ENCODE measurements at regions not wholly inside any gene's neighbourhood (a gene's known extent, or its start where the extent isn't known, plus 50 kb on each side); places are given as distances from the start of the nearest gene placed in this dataset.

DNA sequence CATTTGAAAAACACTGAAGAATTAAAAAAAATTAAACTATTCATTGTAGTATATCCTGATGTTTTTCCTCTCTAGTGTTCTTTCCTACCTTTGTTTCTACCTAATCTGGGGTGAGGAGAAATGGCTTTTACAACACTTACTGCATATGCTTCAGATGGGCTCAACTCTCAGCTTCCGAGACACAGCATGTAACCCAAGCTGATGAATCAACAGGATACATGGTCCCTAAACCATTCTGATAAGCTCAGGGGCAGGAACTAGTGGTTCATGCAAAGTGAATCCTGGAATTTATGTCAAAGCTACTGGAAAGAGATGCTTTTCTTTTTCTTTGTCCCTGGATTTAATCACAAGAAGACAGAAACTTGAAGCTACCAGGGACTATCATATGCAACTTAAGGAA, 672.5 kb upstream of the RORB start:
- WGBS, 2 donors: 61 to 76% methylated on average over 1 of the region's 1 CpG
- no peaks in the 10 kb centered on the region for H3K36me3 ChIP-seq (ENCODE audit: control insufficient read depth in 1 of 2, insufficient read depth in 2 of 2, low read length in 1 of 2)
- no peak for DNase-seq
- no peak overlapping the region for H3K27ac ChIP-seq (ENCODE audit: low read depth in 1 of 2, low read length in 2 of 2)
- no peaks in the 10 kb centered on the region for H3K4me1 ChIP-seq (ENCODE audit: control insufficient read depth in 1 of 2, insufficient read depth in 2 of 2, low read length in 2 of 2)
- H3K4me3 ChIP-seq (ENCODE audit: low read length in 2 of 2): no peak overlapping the region
- no peaks in the 10 kb centered on the region for H3K27me3 ChIP-seq (ENCODE audit: control insufficient read depth in 1 of 2, insufficient read depth in 2 of 2, low read length in 1 of 2)
- no peaks in the 10 kb centered on the region for H3K9me3 ChIP-seq (ENCODE audit: control insufficient read depth, low read length)
- no peak for ATAC-seq (ENCODE audit: low FRiP score)
- intact Hi-C loops (cut with DNase I): no loop called here

DNA sequence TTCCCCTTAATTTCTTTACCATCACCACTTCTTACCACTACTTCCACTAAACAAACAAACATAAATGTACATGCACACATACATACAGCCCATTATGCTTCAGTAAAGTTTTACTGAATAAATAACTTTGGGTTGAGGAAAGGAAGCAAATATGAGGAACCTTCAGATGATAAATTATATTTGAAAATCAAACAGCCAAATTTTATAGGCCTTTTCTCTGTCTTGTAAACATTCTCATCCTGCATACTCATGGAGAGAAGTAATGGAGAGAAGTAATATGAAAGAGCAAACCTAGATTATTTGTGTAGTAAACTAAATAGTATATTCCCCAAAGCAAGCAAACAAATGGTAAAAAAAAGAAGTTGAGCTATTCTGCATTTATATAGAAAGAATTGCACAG, 658.3 kb upstream of the RORB start:
- no peak overlapping the region for H3K27ac ChIP-seq (ENCODE audit: low read depth in 1 of 2, low read length in 2 of 2)
- H3K9me3 ChIP-seq (ENCODE audit: control insufficient read depth, low read length): no peaks in the 10 kb centered on the region
- H3K27me3 ChIP-seq (ENCODE audit: control insufficient read depth in 1 of 2, insufficient read depth in 2 of 2, low read length in 1 of 2): no peaks in the 10 kb centered on the region
- no peaks in the 10 kb centered on the region for H3K36me3 ChIP-seq (ENCODE audit: control insufficient read depth in 1 of 2, insufficient read depth in 2 of 2, low read length in 1 of 2)
- H3K4me3 ChIP-seq (ENCODE audit: low read length in 2 of 2): no peak overlapping the region
- H3K4me1 ChIP-seq (ENCODE audit: control insufficient read depth in 1 of 2, insufficient read depth in 2 of 2, low read length in 2 of 2): no peaks in the 10 kb centered on the region
- ATAC-seq (ENCODE audit: low FRiP score): no peak
- intact Hi-C loops (cut with DNase I): no loop called here
- DNase-seq: no peak

DNA sequence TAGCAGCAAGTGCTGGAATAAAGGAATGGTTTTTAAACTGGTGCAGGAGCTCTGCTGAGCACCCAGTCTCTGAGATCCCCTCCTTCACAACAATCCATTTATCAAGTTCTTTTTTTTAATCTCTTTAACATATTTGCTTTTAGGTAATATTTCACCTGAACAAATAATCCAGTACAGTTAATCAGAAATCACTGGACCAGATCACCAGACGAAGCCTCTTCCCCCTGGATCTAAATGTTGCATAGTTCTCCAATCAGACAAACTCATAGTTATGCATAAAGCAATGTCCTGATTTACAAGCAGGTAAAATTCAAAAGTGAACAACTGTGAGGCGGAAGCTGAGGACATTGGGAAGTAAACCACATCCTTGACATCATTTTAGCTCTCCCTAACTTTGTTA, 657.7 kb upstream of the RORB start:
- no peak overlapping the region for H3K27ac ChIP-seq (ENCODE audit: low read depth in 1 of 2, low read length in 2 of 2)
- ATAC-seq (ENCODE audit: low FRiP score) (no peak), DNase-seq (no peak)
- WGBS, 2 donors: 84 to 85% methylated on average over 2 of the region's 2 CpGs
- no peaks in the 10 kb centered on the region for H3K4me1 ChIP-seq (ENCODE audit: control insufficient read depth in 1 of 2, insufficient read depth in 2 of 2, low read length in 2 of 2)
- H3K27me3 ChIP-seq (ENCODE audit: control insufficient read depth in 1 of 2, insufficient read depth in 2 of 2, low read length in 1 of 2): no peaks in the 10 kb centered on the region
- no peak overlapping the region for H3K4me3 ChIP-seq (ENCODE audit: low read length in 2 of 2)
- no peaks in the 10 kb centered on the region for H3K36me3 ChIP-seq (ENCODE audit: control insufficient read depth in 1 of 2, insufficient read depth in 2 of 2, low read length in 1 of 2)
- no peaks in the 10 kb centered on the region for H3K9me3 ChIP-seq (ENCODE audit: control insufficient read depth, low read length)
- intact Hi-C loops (cut with DNase I): no loop called here

DNA sequence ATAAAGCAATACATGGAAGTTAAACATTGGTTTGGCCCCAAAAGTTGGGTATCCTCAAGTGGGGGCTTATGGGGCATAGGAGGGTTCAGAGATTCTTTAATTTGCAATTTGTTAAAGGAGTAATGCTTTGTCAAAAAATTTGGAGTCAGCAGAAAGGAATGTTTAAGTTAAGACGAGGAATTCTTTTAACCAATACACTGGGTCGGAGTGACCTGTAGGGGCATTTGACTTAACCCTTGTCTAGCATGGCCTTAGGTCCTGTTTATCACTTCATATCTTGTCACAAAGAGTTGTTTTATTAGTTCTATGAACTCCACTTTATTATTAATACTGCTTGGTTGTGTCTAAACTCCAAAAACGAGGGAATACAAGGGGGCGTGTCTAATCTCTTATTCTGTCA, 656.1 kb upstream of the RORB start:
- H3K27me3 ChIP-seq (ENCODE audit: control insufficient read depth in 1 of 2, insufficient read depth in 2 of 2, low read length in 1 of 2): no peaks in the 10 kb centered on the region
- H3K9me3 ChIP-seq (ENCODE audit: control insufficient read depth, low read length): no peaks in the 10 kb centered on the region
- no peak overlapping the region for H3K4me3 ChIP-seq (ENCODE audit: low read length in 2 of 2)
- H3K27ac ChIP-seq (ENCODE audit: low read depth in 1 of 2, low read length in 2 of 2): no peak overlapping the region
- ATAC-seq (ENCODE audit: low FRiP score) (no peak), DNase-seq (no peak)
- WGBS, 2 donors: 43 to 58% methylated on average over 4 of the region's 4 CpGs
- intact Hi-C loops (cut with DNase I): no loop called here
- H3K4me1 ChIP-seq (ENCODE audit: control insufficient read depth in 1 of 2, insufficient read depth in 2 of 2, low read length in 2 of 2): no peaks in the 10 kb centered on the region
- no peaks in the 10 kb centered on the region for H3K36me3 ChIP-seq (ENCODE audit: control insufficient read depth in 1 of 2, insufficient read depth in 2 of 2, low read length in 1 of 2)

DNA sequence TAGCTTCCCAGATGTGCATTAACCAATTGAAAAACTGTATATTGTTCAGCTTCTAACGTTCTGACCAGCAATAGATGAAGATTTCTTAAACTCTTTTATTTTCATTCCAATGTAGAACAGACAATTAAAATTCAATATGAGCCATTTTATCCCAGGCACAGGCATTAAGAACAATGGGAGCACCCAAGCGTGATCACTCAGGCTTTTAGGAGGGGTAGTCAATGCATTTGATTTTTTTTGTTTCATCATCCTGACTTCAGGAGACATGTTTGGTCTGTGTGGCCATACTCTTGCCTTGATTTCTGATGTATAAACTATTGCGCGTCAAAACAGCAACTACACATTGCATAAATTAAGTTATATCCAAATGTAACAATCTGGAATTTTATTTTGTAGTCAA, 653.0 kb upstream of the RORB start:
- intact Hi-C loops (cut with DNase I): no loop called here
- Histone ChIP-seq H3K27ac (ENCODE audit: low read depth in 1 of 2, low read length in 2 of 2) (no peak overlapping the region), H3K36me3 (ENCODE audit: control insufficient read depth in 1 of 2, insufficient read depth in 2 of 2, low read length in 1 of 2) (no peaks in the 10 kb centered on the region), H3K27me3 (ENCODE audit: control insufficient read depth in 1 of 2, insufficient read depth in 2 of 2, low read length in 1 of 2) (no peaks in the 10 kb centered on the region), H3K4me3 (ENCODE audit: low read length in 2 of 2) (no peak overlapping the region), H3K9me3 (ENCODE audit: control insufficient read depth, low read length) (no peaks in the 10 kb centered on the region), H3K4me1 (ENCODE audit: control insufficient read depth in 1 of 2, insufficient read depth in 2 of 2, low read length in 2 of 2) (no peaks in the 10 kb centered on the region)
- DNase-seq: no peak
- WGBS, 2 donors: 77 to 86% methylated on average over 4 of the region's 4 CpGs
- no peak for ATAC-seq (ENCODE audit: low FRiP score)

DNA sequence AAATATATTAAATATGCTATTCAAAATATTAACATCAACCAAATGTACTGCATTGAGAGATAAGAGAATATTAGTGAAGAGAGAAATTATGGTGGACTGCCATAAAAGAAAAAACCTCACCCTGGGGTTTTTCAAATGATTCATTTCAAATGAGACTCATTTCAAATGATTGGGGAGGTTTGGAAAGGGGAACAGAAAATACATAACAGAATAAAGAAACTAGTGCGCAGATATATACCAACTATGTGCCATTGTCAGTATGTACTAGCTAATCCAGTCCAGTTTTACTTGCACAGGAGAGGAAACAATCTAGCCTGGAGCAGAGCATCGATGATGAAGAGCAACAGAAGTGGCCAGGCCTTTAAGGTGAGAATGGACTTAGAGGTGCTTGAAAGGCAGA, 651.6 kb upstream of the RORB start:
- Histone ChIP-seq H3K27ac (ENCODE audit: low read depth in 1 of 2, low read length in 2 of 2) (no peak overlapping the region), H3K9me3 (ENCODE audit: control insufficient read depth, low read length) (no peaks in the 10 kb centered on the region), H3K4me1 (ENCODE audit: control insufficient read depth in 1 of 2, insufficient read depth in 2 of 2, low read length in 2 of 2) (no peaks in the 10 kb centered on the region), H3K27me3 (ENCODE audit: control insufficient read depth in 1 of 2, insufficient read depth in 2 of 2, low read length in 1 of 2) (no peaks in the 10 kb centered on the region), H3K36me3 (ENCODE audit: control insufficient read depth in 1 of 2, insufficient read depth in 2 of 2, low read length in 1 of 2) (no peaks in the 10 kb centered on the region), H3K4me3 (ENCODE audit: low read length in 2 of 2) (no peak overlapping the region)
- no peak for DNase-seq
- no peak for ATAC-seq (ENCODE audit: low FRiP score)
- intact Hi-C loops (cut with DNase I): no loop called here
- 92 to 95% methylated on average over 2 of the region's 2 CpGs for WGBS, 2 donors

DNA sequence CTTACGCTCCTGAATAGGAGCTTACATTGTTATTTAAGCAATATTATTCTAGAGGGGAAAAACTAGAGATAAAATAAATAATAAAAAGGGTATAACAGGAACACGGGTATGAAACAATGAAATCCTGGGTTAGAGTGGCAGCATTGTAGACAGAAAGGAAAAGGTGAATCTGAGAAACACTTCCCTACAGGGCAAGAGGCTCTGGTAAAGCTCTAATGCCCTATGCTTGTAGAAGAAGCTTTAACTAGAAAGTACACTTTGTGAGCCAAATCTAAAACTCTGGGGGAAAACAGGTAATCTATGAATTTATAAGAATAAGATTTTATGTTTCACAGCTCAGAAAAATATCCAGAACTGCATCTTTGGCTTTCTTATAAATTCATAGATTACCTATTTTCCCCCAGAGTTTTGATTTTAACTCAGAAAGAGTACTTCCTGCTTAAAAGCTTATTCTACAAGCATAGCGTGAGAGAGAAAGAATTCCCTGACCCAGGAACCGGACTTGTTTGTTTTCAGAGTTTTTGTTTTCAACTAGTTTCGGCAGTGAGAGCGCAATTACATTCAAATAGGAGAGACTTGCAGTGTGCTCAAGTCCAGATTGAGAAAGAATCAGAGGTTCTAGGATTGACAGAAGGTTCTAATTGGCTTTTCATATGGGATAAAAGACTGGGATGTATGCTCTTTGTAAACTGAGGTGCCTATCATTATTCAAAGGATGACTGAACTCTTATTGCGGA, 651.0 kb upstream of the RORB start:
- no peak overlapping the region for H3K4me3 ChIP-seq (ENCODE audit: low read length in 2 of 2)
- no peak for DNase-seq
- no peaks in the 10 kb centered on the region for H3K27me3 ChIP-seq (ENCODE audit: control insufficient read depth in 1 of 2, insufficient read depth in 2 of 2, low read length in 1 of 2)
- 41 to 51% methylated on average over 7 of the region's 7 CpGs for WGBS, 2 donors
- ATAC-seq (ENCODE audit: low FRiP score): no peak
- no peaks in the 10 kb centered on the region for H3K9me3 ChIP-seq (ENCODE audit: control insufficient read depth, low read length)
- no peaks in the 10 kb centered on the region for H3K4me1 ChIP-seq (ENCODE audit: control insufficient read depth in 1 of 2, insufficient read depth in 2 of 2, low read length in 2 of 2)
- H3K27ac ChIP-seq (ENCODE audit: low read depth in 1 of 2, low read length in 2 of 2): no peak overlapping the region
- no peaks in the 10 kb centered on the region for H3K36me3 ChIP-seq (ENCODE audit: control insufficient read depth in 1 of 2, insufficient read depth in 2 of 2, low read length in 1 of 2)
- intact Hi-C loops (cut with DNase I): no loop called here

DNA sequence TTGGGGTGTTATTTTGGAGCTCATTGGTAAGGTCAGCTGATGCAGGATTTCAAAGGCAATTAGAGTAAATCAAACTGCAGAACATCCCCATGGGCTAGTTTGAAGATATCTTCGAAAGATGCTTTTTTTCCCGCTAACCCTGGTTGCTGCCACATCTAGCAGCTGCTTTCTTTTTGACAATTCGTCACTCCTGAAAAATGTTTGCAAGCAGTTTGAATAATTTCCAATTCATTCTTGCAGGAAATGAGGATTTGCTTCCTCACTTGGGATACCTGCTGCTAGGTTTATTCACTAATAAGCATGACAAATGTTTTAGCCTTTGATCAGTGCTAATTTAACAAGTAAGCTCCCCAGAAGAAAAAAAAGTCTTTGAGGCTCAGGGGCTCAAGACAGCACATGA, 649.6 kb upstream of the RORB start:
- WGBS, 2 donors: 12 to 17% methylated on average over 3 of the region's 3 CpGs
- Histone ChIP-seq H3K27ac (ENCODE audit: low read depth in 1 of 2, low read length in 2 of 2) (no peak overlapping the region), H3K9me3 (ENCODE audit: control insufficient read depth, low read length) (no peaks in the 10 kb centered on the region), H3K27me3 (ENCODE audit: control insufficient read depth in 1 of 2, insufficient read depth in 2 of 2, low read length in 1 of 2) (no peaks in the 10 kb centered on the region), H3K4me3 (ENCODE audit: low read length in 2 of 2) (no peak overlapping the region), H3K4me1 (ENCODE audit: control insufficient read depth in 1 of 2, insufficient read depth in 2 of 2, low read length in 2 of 2) (no peaks in the 10 kb centered on the region), H3K36me3 (ENCODE audit: control insufficient read depth in 1 of 2, insufficient read depth in 2 of 2, low read length in 1 of 2) (no peaks in the 10 kb centered on the region)
- DNase-seq: no peak
- ATAC-seq (ENCODE audit: low FRiP score): no peak
- intact Hi-C loops (cut with DNase I): no loop called here

DNA sequence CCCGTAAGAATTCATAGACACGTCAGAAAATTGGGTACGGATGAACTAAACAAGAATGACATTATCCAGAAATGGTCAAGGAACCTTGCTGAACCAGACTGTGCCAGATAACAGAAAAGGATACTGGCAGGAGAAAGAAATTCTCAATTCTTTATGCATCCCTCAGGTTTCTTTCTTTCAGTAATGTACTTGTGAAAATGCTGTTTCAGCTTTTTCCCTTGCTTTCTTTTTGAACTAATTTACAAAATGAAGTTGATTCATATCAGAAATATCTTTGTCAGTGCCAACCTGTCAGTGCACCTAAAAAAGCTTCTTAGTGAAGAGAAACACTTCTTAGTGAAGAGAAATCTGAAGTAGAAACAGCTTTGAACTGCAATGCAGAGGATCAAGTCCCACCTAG, 643.6 kb upstream of the RORB start:
- H3K27ac ChIP-seq (ENCODE audit: low read depth in 1 of 2, low read length in 2 of 2): no peak overlapping the region
- H3K4me3 ChIP-seq (ENCODE audit: low read length in 2 of 2): no peak overlapping the region
- WGBS, 2 donors: 59 to 71% methylated on average over 3 of the region's 3 CpGs
- DNase-seq: no peak
- no peaks in the 10 kb centered on the region for H3K9me3 ChIP-seq (ENCODE audit: control insufficient read depth, low read length)
- no peaks in the 10 kb centered on the region for H3K27me3 ChIP-seq (ENCODE audit: control insufficient read depth in 1 of 2, insufficient read depth in 2 of 2, low read length in 1 of 2)
- no peaks in the 10 kb centered on the region for H3K36me3 ChIP-seq (ENCODE audit: control insufficient read depth in 1 of 2, insufficient read depth in 2 of 2, low read length in 1 of 2)
- intact Hi-C loops (cut with DNase I): no loop called here
- ATAC-seq (ENCODE audit: low FRiP score): no peak
- no peaks in the 10 kb centered on the region for H3K4me1 ChIP-seq (ENCODE audit: control insufficient read depth in 1 of 2, insufficient read depth in 2 of 2, low read length in 2 of 2)
